Kidney epithelial cell (primary cell): ENCODE measurements at regions not wholly inside any gene's neighbourhood (a gene's known extent, or its start where the extent isn't known, plus 50 kb on each side); places are given as distances from the start of the nearest gene placed in this dataset.

ENCODE experiments used
- DNase-seq: peaks from one replicate; pipeline ENCODE4 v3.0.0-alpha.2; 2010; ENCODE audit warnings: low read depth
- H3K27me3 ChIP-seq: 2 replicates; pipeline ENCODE4 v1.6.0; 2011; ENCODE audit warnings: low read length; ENCODE audit not compliant: control insufficient read depth, insufficient read depth
- H3K36me3 ChIP-seq: 2 replicates; pipeline ENCODE4 v1.5.1; 2011; ENCODE audit warnings: low read length; ENCODE audit not compliant: control insufficient read depth, insufficient read depth
- H3K4me3 ChIP-seq: 2 replicates; pipeline ENCODE4 v1.5.1; 2011; ENCODE audit warnings: low read depth, mild to moderate bottlenecking, control low read depth, low read length
- TF ChIP-seq, protein P1 (sequence below): IDR thresholded peaks from 2 replicates; pipeline ENCODE4 v1.5.1; 2011; ENCODE audit warnings: mild to moderate bottlenecking, moderate library complexity, low read length, control low read depth, inconsistent platforms; ENCODE audit not compliant: insufficient read depth, poor library complexity, severe bottlenecking

GRCh38 chr6:6912817-6913744 is 194.7 kb upstream of the RREB1 start:
- no peak for DNase-seq
- no peaks in the 10 kb centered on the region for H3K36me3 ChIP-seq
- no peaks in the 10 kb centered on the region for H3K27me3 ChIP-seq
- TF ChIP-seq, protein P1, sequence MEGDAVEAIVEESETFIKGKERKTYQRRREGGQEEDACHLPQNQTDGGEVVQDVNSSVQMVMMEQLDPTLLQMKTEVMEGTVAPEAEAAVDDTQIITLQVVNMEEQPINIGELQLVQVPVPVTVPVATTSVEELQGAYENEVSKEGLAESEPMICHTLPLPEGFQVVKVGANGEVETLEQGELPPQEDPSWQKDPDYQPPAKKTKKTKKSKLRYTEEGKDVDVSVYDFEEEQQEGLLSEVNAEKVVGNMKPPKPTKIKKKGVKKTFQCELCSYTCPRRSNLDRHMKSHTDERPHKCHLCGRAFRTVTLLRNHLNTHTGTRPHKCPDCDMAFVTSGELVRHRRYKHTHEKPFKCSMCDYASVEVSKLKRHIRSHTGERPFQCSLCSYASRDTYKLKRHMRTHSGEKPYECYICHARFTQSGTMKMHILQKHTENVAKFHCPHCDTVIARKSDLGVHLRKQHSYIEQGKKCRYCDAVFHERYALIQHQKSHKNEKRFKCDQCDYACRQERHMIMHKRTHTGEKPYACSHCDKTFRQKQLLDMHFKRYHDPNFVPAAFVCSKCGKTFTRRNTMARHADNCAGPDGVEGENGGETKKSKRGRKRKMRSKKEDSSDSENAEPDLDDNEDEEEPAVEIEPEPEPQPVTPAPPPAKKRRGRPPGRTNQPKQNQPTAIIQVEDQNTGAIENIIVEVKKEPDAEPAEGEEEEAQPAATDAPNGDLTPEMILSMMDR, result no peak
- H3K4me3 ChIP-seq, result no peak overlapping the region

DNA sequence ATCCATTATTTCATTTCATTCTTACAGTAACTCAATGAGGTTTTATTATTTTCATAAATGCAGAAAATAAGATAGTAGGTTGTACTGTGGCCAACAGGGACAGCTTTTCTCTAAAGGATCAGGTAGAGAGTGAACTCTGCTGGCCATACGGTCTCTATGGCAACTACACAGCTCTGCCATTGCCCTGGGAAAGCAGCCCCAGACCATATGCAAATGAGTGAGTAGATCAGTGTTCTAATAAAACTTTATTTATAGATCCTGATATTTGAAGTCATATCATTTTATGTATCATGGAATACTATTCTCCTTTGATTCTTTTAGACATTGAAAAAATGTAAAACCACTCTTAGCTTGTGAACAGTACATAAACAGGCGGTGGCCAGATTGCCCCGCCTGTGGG is 192.5 kb upstream of the RREB1 start:
- DNase-seq, result no peak
- TF ChIP-seq, protein P1, result no peak
- Histone ChIP-seq H3K36me3 (no peaks in the 10 kb centered on the region), H3K27me3 (no peaks in the 10 kb centered on the region), H3K4me3 (no peak overlapping the region)

GRCh38 chr6:6915813-6916547 is 191.8 kb upstream of the RREB1 start:
- no peak for DNase-seq
- TF ChIP-seq, protein P1, result no peak
- Histone ChIP-seq H3K4me3 (no peak overlapping the region), H3K36me3 (no peaks in the 10 kb centered on the region), H3K27me3 (no peaks in the 10 kb centered on the region)

DNA sequence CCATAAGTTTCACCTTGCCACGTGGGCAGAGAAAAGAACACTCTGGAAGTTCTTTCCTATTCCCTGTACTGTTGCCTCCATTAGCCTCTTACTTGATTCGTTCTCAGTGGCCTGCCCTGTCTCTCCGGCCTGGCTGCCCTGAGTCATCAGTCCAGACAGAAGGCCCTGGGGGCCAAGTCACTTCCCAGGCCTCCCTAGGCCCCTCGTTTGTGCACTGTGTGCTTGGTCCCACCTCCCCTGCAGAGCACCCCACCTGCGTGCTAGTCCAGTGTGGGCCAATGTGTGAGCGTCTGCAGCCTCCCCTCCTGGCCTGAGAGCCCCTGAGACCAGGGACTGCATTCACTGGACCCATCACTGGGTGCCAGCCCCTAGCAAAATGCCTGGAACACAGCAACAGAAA is 191.2 kb upstream of the RREB1 start:
- no peaks in the 10 kb centered on the region for H3K36me3 ChIP-seq
- no peak for DNase-seq
- H3K4me3 ChIP-seq, result no peak overlapping the region
- no peaks in the 10 kb centered on the region for H3K27me3 ChIP-seq
- TF ChIP-seq, protein P1, result no peak

GRCh38 chr6:6918216-6918983 is 189.4 kb upstream of the RREB1 start:
- Histone ChIP-seq H3K4me3 (no peak overlapping the region), H3K27me3 (no peaks in the 10 kb centered on the region), H3K36me3 (no peaks in the 10 kb centered on the region)
- peak; percentile 42 for DNase-seq
- TF ChIP-seq, protein P1, result no peak
